Adrenal gland (tissue), 5 donors: ENCODE measurements at regions not wholly inside any gene's neighbourhood (a gene's known extent, or its start where the extent isn't known, plus 50 kb on each side); places are given as distances from the start of the nearest gene placed in this dataset.
"Not testable (repeated sequence)": the region's sequence is repeated elsewhere in the genome, so short reads cannot be mapped to it uniquely, and the experiment has no call there.

Experiments used
- POLR2A ChIP-seq, 2 donors: fragments of 450-650 bp; IDR thresholded peaks; one replicate each; pipeline ENCODE4 v1.6.1; 2017; ENCODE audit warnings: antibody characterized with exemption in 2 of 2, mild to moderate bottlenecking in 2 of 2, moderate library complexity in 1 of 2
- TF ChIP-seq, protein P1 (sequence below), 6 experiments: fragments of 450-650 bp in 4 of 6; fragments of 200-600 bp in 2 of 6; sonication (generic) in 1 of 6; IDR thresholded peaks; 1 replicate in 5 of 6; 2 replicates in 1 of 6; pipeline versions ENCODE4 v1.5.1 to v1.8.0; 2016 to 2021; ENCODE audit warnings: antibody characterized with exemption in 6 of 6, mild to moderate bottlenecking in 2 of 6, moderate library complexity in 1 of 6
- donor health status: DM: no; HTN: no; CAD: no.

DNA sequence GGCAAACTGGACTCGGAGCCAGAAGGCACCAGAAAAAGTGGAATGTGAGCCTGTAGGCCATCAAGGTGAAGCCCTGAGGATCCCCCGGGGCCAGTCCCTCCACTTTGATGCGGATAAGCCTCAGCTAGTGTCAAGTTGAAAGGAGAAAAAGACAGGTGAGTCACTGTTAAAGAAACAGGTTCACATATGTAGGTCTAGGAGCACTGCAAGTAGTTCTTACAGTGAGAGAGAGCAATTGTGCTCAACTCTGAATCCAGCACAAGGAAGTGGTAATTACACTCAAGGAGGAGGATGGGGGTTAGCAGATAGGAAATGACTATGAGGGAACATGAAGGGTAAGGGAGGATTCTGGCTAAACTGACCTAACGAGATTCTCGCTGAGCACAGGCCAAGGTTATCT, 157.5 kb upstream of the PTPN20 start:
- TF ChIP-seq, protein P1, sequence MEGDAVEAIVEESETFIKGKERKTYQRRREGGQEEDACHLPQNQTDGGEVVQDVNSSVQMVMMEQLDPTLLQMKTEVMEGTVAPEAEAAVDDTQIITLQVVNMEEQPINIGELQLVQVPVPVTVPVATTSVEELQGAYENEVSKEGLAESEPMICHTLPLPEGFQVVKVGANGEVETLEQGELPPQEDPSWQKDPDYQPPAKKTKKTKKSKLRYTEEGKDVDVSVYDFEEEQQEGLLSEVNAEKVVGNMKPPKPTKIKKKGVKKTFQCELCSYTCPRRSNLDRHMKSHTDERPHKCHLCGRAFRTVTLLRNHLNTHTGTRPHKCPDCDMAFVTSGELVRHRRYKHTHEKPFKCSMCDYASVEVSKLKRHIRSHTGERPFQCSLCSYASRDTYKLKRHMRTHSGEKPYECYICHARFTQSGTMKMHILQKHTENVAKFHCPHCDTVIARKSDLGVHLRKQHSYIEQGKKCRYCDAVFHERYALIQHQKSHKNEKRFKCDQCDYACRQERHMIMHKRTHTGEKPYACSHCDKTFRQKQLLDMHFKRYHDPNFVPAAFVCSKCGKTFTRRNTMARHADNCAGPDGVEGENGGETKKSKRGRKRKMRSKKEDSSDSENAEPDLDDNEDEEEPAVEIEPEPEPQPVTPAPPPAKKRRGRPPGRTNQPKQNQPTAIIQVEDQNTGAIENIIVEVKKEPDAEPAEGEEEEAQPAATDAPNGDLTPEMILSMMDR (IDR thresholded peaks at IDR 0.05): not testable (repeated sequence)
- not testable (repeated sequence) for TF ChIP-seq POLR2A (IDR thresholded peaks at IDR 0.05)
